HepG2 (cell line): ENCODE measurements at regions not wholly inside any gene's neighbourhood (a gene's known extent, or its start where the extent isn't known, plus 50 kb on each side); places are given as distances from the start of the nearest gene placed in this dataset.

Source experiments
- ATAC-seq: fragments of 200-7000 bp; cut with Tn5 transposase; 3 replicates; pipeline ENCODE4 v1.9.1; 2020; ENCODE audit warnings: mild to moderate bottlenecking, moderate library complexity
- BruUV-seq: library from RNA; stranded (reverse); fragments of 400-500 nt; replicated peaks from 2 replicates; lab custom pipeline; 2021; lab: Mats Ljungman, UMichigan
- CTCF ChIA-PET: fragments of 300-600 bp; formaldehyde crosslinking; extraction: SDS; loops from one replicate; lab custom pipeline; 2021; ENCODE audit warnings: low total read pairs, inconsistent platforms, low intra/inter-chr PET ratio; lab: Yijun Ruan, JAX
- POLR2A ChIA-PET: fragments of 350-600 bp; sonication (Branson Sonifier 250); formaldehyde crosslinking; loops from one replicate; lab custom pipeline; 2020; ENCODE audit warnings: antibody characterized with exemption, inconsistent platforms; lab: Yijun Ruan, JAX
- DNase-seq: peaks from one replicate; pipeline ENCODE4 v3.0.0-alpha.2; 2015; ENCODE audit warnings: low spot score
- FAIRE-seq: peaks from 3 replicates; lab custom pipeline; 2011; peaks lifted over from hg19 to GRCh38; lab: Jason Lieb, UNC
- H2AFZ ChIP-seq: one replicate; pipeline ENCODE4 v1.6.1; 2011; ENCODE audit warnings: low read length, inconsistent platforms
- H3K27ac ChIP-seq: fragments of 300-600 bp; 3 replicates; pipeline ENCODE4 v1.8.0; 2011; ENCODE audit warnings: mixed run types, mild to moderate bottlenecking, mixed read lengths, low read length, inconsistent platforms; ENCODE audit not compliant: insufficient read depth; ENCODE audit errors: extremely low read length
- H3K27me3 ChIP-seq, 2 experiments: fragments of 200-600 bp in 1 of 2; 2 replicates in 1 of 2; 3 replicates in 1 of 2; pipeline versions ENCODE4 v1.6.0 to v1.8.0; 2011; ENCODE audit warnings: low read length in 2 of 2, mild to moderate bottlenecking in 2 of 2, moderate library complexity in 2 of 2, inconsistent platforms in 1 of 2; ENCODE audit not compliant: insufficient read depth in 2 of 2, control insufficient read depth in 1 of 2
- H3K36me3 ChIP-seq, 2 experiments: fragments of 200-600 bp in 1 of 2; replicated peaks in 1 of 2; 2 replicates in 1 of 2; 3 replicates in 1 of 2; pipeline versions ENCODE4 v1.5.1 to v1.8.0; 2011; ENCODE audit warnings: low read length in 2 of 2, inconsistent platforms in 1 of 2; ENCODE audit not compliant: insufficient read depth in 2 of 2, control insufficient read depth in 1 of 2
- H3K4me1 ChIP-seq: 2 replicates; pipeline ENCODE4 v1.5.1; 2012; ENCODE audit warnings: low read length, inconsistent platforms; ENCODE audit not compliant: insufficient read depth
- H3K4me2 ChIP-seq: 2 replicates; pipeline ENCODE4 v1.6.0; 2011; ENCODE audit warnings: low read depth, low read length, inconsistent platforms
- H3K4me3 ChIP-seq, 3 experiments: fragments of 200-600 bp in 1 of 3; sonication (generic), shearing (Covaris generic) in 1 of 3; replicated peaks in 1 of 3; 2 replicates each; pipeline ENCODE4 v1.5.1; 2011 to 2016; ENCODE audit warnings: low read length in 3 of 3, inconsistent platforms in 2 of 3, low read depth in 2 of 3, mild to moderate bottlenecking in 2 of 3, control low read depth in 1 of 3, mixed read lengths in 1 of 3; ENCODE audit not compliant: insufficient read depth in 1 of 3
- H3K79me2 ChIP-seq: one replicate; pipeline ENCODE4 v1.6.1; 2011; ENCODE audit warnings: low read length, inconsistent platforms; ENCODE audit not compliant: insufficient read depth
- H3K9ac ChIP-seq: 2 replicates; pipeline ENCODE4 v1.6.0; 2011; ENCODE audit warnings: mild to moderate bottlenecking, low read depth, low read length, inconsistent platforms; ENCODE audit not compliant: insufficient read depth
- H3K9me3 ChIP-seq: 2 replicates; pipeline ENCODE4 v1.5.1; 2012; ENCODE audit warnings: mild to moderate bottlenecking, low read length
- H4K20me1 ChIP-seq: 2 replicates; pipeline ENCODE4 v1.6.0; 2011; ENCODE audit warnings: inconsistent platforms, mild to moderate bottlenecking, low read length, moderate library complexity; ENCODE audit not compliant: insufficient read depth
- DMAP1 ChIP-seq: IDR thresholded peaks from 2 replicates; pipeline ENCODE4 v1.6.1; 2016
- HOXD1 ChIP-seq: sonication (generic); formaldehyde crosslinking; IDR thresholded peaks from 2 replicates; pipeline ENCODE4 v1.5.0; 2020; ENCODE audit warnings: missing genetic modification reagents
- KMT2B ChIP-seq: IDR thresholded peaks from 2 replicates; pipeline ENCODE4 v1.6.1; 2016; ENCODE audit warnings: missing genetic modification reagents, missing compliant biosample characterization
- MAFG ChIP-seq: sonication (generic); formaldehyde crosslinking; IDR thresholded peaks from 2 replicates; pipeline ENCODE4 v1.5.1; 2020; ENCODE audit warnings: mild to moderate bottlenecking, missing genetic modification reagents
- NR1H2 ChIP-seq: sonication (generic); formaldehyde crosslinking; IDR thresholded peaks from 2 replicates; pipeline ENCODE4 v1.8.1; 2022; ENCODE audit warnings: low read depth, missing genetic modification reagents, borderline replicate concordance
- ZBTB38 ChIP-seq: sonication (generic); formaldehyde crosslinking; IDR thresholded peaks from 2 replicates; pipeline ENCODE4 v1.5.1; 2020; ENCODE audit warnings: mild to moderate bottlenecking, missing genetic modification reagents
- ZBTB7A ChIP-seq: sonication (generic); formaldehyde crosslinking; IDR thresholded peaks from 2 replicates; pipeline ENCODE4 v1.8.0; 2022; ENCODE audit warnings: mild to moderate bottlenecking, missing genetic modification reagents
- ZMYM3 ChIP-seq: sonication (generic); formaldehyde crosslinking; IDR thresholded peaks from 2 replicates; pipeline ENCODE4 v1.5.1; 2020; ENCODE audit warnings: mild to moderate bottlenecking, missing genetic modification reagents
- ZNF34 ChIP-seq: sonication (generic); formaldehyde crosslinking; IDR thresholded peaks from 2 replicates; pipeline ENCODE4 v1.4.0; 2020; ENCODE audit warnings: mild to moderate bottlenecking, missing genetic modification reagents, borderline replicate concordance
- ZNF766 ChIP-seq: sonication (generic); formaldehyde crosslinking; IDR thresholded peaks from 2 replicates; pipeline ENCODE4 v1.5.0; 2020; ENCODE audit warnings: missing genetic modification reagents, borderline replicate concordance
- ZXDC ChIP-seq: sonication (generic); formaldehyde crosslinking; IDR thresholded peaks from 2 replicates; pipeline ENCODE4 v1.5.0; 2020; ENCODE audit warnings: mild to moderate bottlenecking, missing genetic modification reagents
- WGBS: methylation state at CpG from one replicate; pipeline ENCODE4 v1.1.6; 2017; ENCODE audit warnings: low lambda C conversion rate; 5-methylcytosine and 5-hydroxymethylcytosine counted together
- in situ Hi-C: cut with HindIII; loops from 2 replicates; pipeline ENCODE4 v1.10.0; 2017; ENCODE audit warnings: low pct_unique_long_range_greater_than_20kb; ENCODE audit not compliant: extremely low pct_ligation_motif_present
- intact Hi-C: fragments of 100-400 bp; cut with micrococcal nuclease; formaldehyde crosslinking; loops from one replicate; pipeline ENCODE4 v1.10.0; 2022; ENCODE audit not compliant: unreplicated experiment
- TF ChIP-seq, protein P1 (sequence below): sonication (generic); formaldehyde crosslinking; IDR thresholded peaks from 2 replicates; pipeline ENCODE4 v1.4.0; 2020; ENCODE audit warnings: missing genetic modification reagents, borderline replicate concordance

DNA sequence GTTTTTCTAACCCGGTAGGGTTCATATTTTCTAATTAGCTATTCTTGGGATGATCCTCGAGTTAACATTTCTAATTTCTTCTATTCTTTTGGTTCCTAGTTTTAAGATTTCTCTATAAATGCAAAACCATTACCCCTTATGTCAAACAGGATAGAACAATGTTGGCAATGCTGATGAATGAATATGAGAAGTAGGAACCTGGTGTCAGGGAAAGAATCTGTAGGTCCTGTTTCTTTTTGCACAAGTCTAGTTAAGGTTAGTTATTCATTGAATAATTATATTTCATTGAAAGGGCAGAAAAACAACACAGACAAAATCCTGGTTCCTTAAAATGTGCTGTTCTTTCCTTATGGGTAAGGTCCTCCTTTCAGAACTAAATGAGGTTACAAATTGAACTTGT is 766.4 kb upstream of the FAM98A start:
- no peaks in the 10 kb centered on the region for H4K20me1 ChIP-seq
- no peak overlapping the region for H2AFZ ChIP-seq
- H3K27me3 ChIP-seq: peaks cover 0 to 4% of the 10 kb centered on the region in 2 experiments; a peak in 2 of 5 replicates
- no peak overlapping the region for H3K4me3 ChIP-seq
- DNase-seq: no peak
- 14% methylated on average over 2 of the region's 2 CpGs for WGBS
- in situ Hi-C loops: no loop called here
- no peaks in the 10 kb centered on the region for H3K36me3 ChIP-seq
- CTCF ChIA-PET: no interaction called here
- H3K9ac ChIP-seq: no peak overlapping the region
- no peaks in the 10 kb centered on the region for H3K4me1 ChIP-seq
- no TSS peak for BruUV-seq
- TF ChIP-seq ZXDC (CRISPR knock-in tag) (no peak), KMT2B (no peak), NR1H2 (CRISPR knock-in tag) (no peak), ZMYM3 (CRISPR knock-in tag) (no peak), HOXD1 (CRISPR knock-in tag) (no peak), MAFG (CRISPR knock-in tag) (no peak), ZNF34 (CRISPR knock-in tag) (no peak), ZBTB7A (CRISPR knock-in tag) (no peak), DMAP1 (CRISPR knock-in tag) (no peak), ZNF766 (CRISPR knock-in tag) (no peak), ZBTB38 (no peak)
- TF ChIP-seq, protein P1, sequence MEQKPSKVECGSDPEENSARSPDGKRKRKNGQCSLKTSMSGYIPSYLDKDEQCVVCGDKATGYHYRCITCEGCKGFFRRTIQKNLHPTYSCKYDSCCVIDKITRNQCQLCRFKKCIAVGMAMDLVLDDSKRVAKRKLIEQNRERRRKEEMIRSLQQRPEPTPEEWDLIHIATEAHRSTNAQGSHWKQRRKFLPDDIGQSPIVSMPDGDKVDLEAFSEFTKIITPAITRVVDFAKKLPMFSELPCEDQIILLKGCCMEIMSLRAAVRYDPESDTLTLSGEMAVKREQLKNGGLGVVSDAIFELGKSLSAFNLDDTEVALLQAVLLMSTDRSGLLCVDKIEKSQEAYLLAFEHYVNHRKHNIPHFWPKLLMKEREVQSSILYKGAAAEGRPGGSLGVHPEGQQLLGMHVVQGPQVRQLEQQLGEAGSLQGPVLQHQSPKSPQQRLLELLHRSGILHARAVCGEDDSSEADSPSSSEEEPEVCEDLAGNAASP (CRISPR knock-in tag): no peak
- TF ChIP-seq, all 625 proteins: peak for 0
- POLR2A ChIA-PET: no interaction called here
- Histone ChIP-seq H3K4me2 (no peak overlapping the region), H3K9me3 (no peaks in the 10 kb centered on the region), H3K27ac (no peak overlapping the region), H3K79me2 (no peaks in the 10 kb centered on the region)
- intact Hi-C loops: no loop called here
- FAIRE-seq (no peak), ATAC-seq (no peak)
